ENCODE measurements at regions not wholly inside any gene's neighbourhood (a gene's known extent, or its start where the extent isn't known, plus 50 kb on each side); places are given as distances from the start of the nearest gene placed in this dataset.

- Histone ChIP-seq H3K27me3 (no peaks in the 10 kb centered on the region), H3K27ac (no peak overlapping the region)
- H3K4me1 Mint-ChIP-seq = peaks cover 4% of the 10 kb centered on the region
These were observed 656.3 kb upstream of the IGFBP3 start for GRCh38 chr7:46577394-46577793.

GRCh38 chr7:46576950-46577349 lies 655.9 kb upstream of the IGFBP3 start:
- Histone ChIP-seq H2AFZ (replicated peaks) (no peak overlapping the region), H3K9me3 (ENCODE audit: low read depth) (no peaks in the 10 kb centered on the region), H3K36me3 (no peaks in the 10 kb centered on the region), H3K27ac (no peak overlapping the region), H3F3A (ENCODE audit: low read depth) (no peaks in the 10 kb centered on the region), H3K4me1 (no peaks in the 10 kb centered on the region), H4K20me1 (ENCODE audit: low read depth) (no peaks in the 10 kb centered on the region), H3K9ac (no peak overlapping the region), H3K79me2 (ENCODE audit: low read depth) (no peaks in the 10 kb centered on the region), H3K27me3 (no peaks in the 10 kb centered on the region), H3K4me3 (no peak overlapping the region), H3K4me2 (no peak overlapping the region)
- no peak for DNase-seq (ENCODE audit: low spot score)
- Mint-ChIP-seq H3K36me3 (no peaks in the 10 kb centered on the region), H3K4me3 (no peak overlapping the region), H3K4me1 (peaks cover 4% of the 10 kb centered on the region), H3K27me3 (ENCODE audit: insufficient read depth, low read depth) (no peaks in the 10 kb centered on the region), H3K27ac (no peak overlapping the region), H3K9me3 (no peaks in the 10 kb centered on the region)
- TF ChIP-seq CTCF (IDR thresholded peaks at IDR 0.05) = no peak
- TF ChIP-seq EZH2 (IDR thresholded peaks at IDR 0.05) = no peak
- no peak for TF ChIP-seq EZH2phosphoT487 (IDR thresholded peaks at IDR 0.05)

More at GRCh38 chr7:46577394-46577793, 656.3 kb upstream of the IGFBP3 start:
- H3F3A ChIP-seq (ENCODE audit: low read depth) = no peaks in the 10 kb centered on the region
- no peak overlapping the region for H3K9ac ChIP-seq
- H3K36me3 ChIP-seq = no peaks in the 10 kb centered on the region
- Mint-ChIP-seq H3K27me3 (ENCODE audit: insufficient read depth, low read depth) (no peaks in the 10 kb centered on the region), H3K4me3 (no peak overlapping the region), H3K27ac (no peak overlapping the region), H3K36me3 (no peaks in the 10 kb centered on the region), H3K9me3 (no peaks in the 10 kb centered on the region)
- DNase-seq (ENCODE audit: low spot score) = no peak
- H4K20me1 ChIP-seq (ENCODE audit: low read depth) = no peaks in the 10 kb centered on the region
- no peak overlapping the region for H3K4me2 ChIP-seq
- H3K79me2 ChIP-seq (ENCODE audit: low read depth) = no peaks in the 10 kb centered on the region
- H3K4me3 ChIP-seq = no peak overlapping the region
- H3K4me1 ChIP-seq = no peaks in the 10 kb centered on the region
- TF ChIP-seq CTCF (IDR thresholded peaks at IDR 0.05) = no peak
- TF ChIP-seq EZH2phosphoT487 (IDR thresholded peaks at IDR 0.05) = no peak
- no peak for TF ChIP-seq EZH2 (IDR thresholded peaks at IDR 0.05)
- H3K9me3 ChIP-seq (ENCODE audit: low read depth) = no peaks in the 10 kb centered on the region
- no peak overlapping the region for H2AFZ ChIP-seq (replicated peaks)

GRCh38 chr7:46572691-46573090 lies 651.6 kb upstream of the IGFBP3 start:
- H4K20me1 ChIP-seq (ENCODE audit: low read depth) = no peaks in the 10 kb centered on the region
- peaks cover 17% of the 10 kb centered on the region for H3K4me1 Mint-ChIP-seq
- no peak for TF ChIP-seq EZH2 (IDR thresholded peaks at IDR 0.05)
- TF ChIP-seq CTCF (IDR thresholded peaks at IDR 0.05) = no peak
- TF ChIP-seq EZH2phosphoT487 (IDR thresholded peaks at IDR 0.05) = no peak
- H3K9me3 Mint-ChIP-seq = no peaks in the 10 kb centered on the region
- H3K79me2 ChIP-seq (ENCODE audit: low read depth) = no peaks in the 10 kb centered on the region
- no peaks in the 10 kb centered on the region for H3K4me1 ChIP-seq
- H3K27me3 Mint-ChIP-seq (ENCODE audit: insufficient read depth, low read depth) = peaks cover 2% of the 10 kb centered on the region
- H3K9me3 ChIP-seq (ENCODE audit: low read depth) = no peaks in the 10 kb centered on the region
- no peaks in the 10 kb centered on the region for H3K36me3 Mint-ChIP-seq
- H2AFZ ChIP-seq (replicated peaks) = no peak overlapping the region
- H3K27ac ChIP-seq = no peak overlapping the region
- no peak overlapping the region for H3K4me2 ChIP-seq
- no peak overlapping the region for H3K4me3 Mint-ChIP-seq
- no peaks in the 10 kb centered on the region for H3K36me3 ChIP-seq
- H3K27me3 ChIP-seq = no peaks in the 10 kb centered on the region
- no peak overlapping the region for H3K27ac Mint-ChIP-seq
- H3F3A ChIP-seq (ENCODE audit: low read depth) = no peaks in the 10 kb centered on the region
- no peak overlapping the region for H3K9ac ChIP-seq
- H3K4me3 ChIP-seq = no peak overlapping the region
- DNase-seq (ENCODE audit: low spot score) = no peak
